BE2C (cell line): ENCODE measurements at regions not wholly inside any gene's neighbourhood (a gene's known extent, or its start where the extent isn't known, plus 50 kb on each side); places are given as distances from the start of the nearest gene placed in this dataset.
"Not testable (repeated sequence)": the region's sequence is repeated elsewhere in the genome, so short reads cannot be mapped to it uniquely, and the experiment has no call there.

Source experiments
- DNase-seq: peaks from one replicate; pipeline ENCODE4 v3.0.0-alpha.2; 2020
- H3K27me3 ChIP-seq: fragments of 250-450 bp; sonication (Bioruptor Pico); 2 replicates; pipeline ENCODE4 v1.5.1; 2020; ENCODE audit warnings: mild to moderate bottlenecking
- H3K36me3 ChIP-seq: fragments of 250-450 bp; sonication (Bioruptor Pico); 2 replicates; pipeline ENCODE4 v1.5.1; 2020; ENCODE audit warnings: mild to moderate bottlenecking
- H3K4me1 ChIP-seq: fragments of 250-450 bp; sonication (Bioruptor Pico); 2 replicates; pipeline ENCODE4 v1.5.1; 2020
- H3K4me3 ChIP-seq: 2 replicates; pipeline ENCODE4 v1.5.1; 2011; ENCODE audit warnings: low read depth, low read length
- H3K9me3 ChIP-seq: fragments of 250-450 bp; sonication (Bioruptor Pico); 2 replicates; pipeline ENCODE4 v1.5.1; 2020
- TF ChIP-seq, protein P1 (sequence below): IDR thresholded peaks from 2 replicates; pipeline ENCODE4 v1.5.1; 2012; ENCODE audit warnings: mild to moderate bottlenecking, low read depth, low read length

DNA sequence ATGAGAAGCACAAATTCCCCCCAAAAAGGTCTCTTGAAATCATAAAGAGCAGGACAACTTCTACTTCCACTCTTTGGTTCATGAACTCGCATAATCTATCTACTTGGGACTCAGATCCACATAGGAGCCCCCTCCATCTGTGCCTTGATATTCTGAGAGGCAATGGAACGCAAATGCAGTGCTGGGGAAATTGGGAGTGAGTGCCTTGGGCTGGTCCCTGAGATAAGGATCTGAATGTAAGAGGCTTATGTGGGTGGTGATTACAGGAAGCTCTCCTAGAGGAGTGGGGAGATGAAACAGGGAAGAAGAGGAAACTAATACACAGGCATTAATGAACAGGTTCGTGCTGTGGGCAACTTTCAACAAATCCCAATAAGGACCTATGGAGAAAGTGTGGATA lies 285.6 kb downstream of the RASEF start:
- no peaks in the 10 kb centered on the region for H3K9me3 ChIP-seq
- TF ChIP-seq, protein P1, sequence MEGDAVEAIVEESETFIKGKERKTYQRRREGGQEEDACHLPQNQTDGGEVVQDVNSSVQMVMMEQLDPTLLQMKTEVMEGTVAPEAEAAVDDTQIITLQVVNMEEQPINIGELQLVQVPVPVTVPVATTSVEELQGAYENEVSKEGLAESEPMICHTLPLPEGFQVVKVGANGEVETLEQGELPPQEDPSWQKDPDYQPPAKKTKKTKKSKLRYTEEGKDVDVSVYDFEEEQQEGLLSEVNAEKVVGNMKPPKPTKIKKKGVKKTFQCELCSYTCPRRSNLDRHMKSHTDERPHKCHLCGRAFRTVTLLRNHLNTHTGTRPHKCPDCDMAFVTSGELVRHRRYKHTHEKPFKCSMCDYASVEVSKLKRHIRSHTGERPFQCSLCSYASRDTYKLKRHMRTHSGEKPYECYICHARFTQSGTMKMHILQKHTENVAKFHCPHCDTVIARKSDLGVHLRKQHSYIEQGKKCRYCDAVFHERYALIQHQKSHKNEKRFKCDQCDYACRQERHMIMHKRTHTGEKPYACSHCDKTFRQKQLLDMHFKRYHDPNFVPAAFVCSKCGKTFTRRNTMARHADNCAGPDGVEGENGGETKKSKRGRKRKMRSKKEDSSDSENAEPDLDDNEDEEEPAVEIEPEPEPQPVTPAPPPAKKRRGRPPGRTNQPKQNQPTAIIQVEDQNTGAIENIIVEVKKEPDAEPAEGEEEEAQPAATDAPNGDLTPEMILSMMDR, result no peak
- H3K4me3 ChIP-seq, result no peak overlapping the region
- no peaks in the 10 kb centered on the region for H3K36me3 ChIP-seq
- no peaks in the 10 kb centered on the region for H3K27me3 ChIP-seq
- H3K4me1 ChIP-seq, result no peaks in the 10 kb centered on the region
- no peak for DNase-seq

DNA sequence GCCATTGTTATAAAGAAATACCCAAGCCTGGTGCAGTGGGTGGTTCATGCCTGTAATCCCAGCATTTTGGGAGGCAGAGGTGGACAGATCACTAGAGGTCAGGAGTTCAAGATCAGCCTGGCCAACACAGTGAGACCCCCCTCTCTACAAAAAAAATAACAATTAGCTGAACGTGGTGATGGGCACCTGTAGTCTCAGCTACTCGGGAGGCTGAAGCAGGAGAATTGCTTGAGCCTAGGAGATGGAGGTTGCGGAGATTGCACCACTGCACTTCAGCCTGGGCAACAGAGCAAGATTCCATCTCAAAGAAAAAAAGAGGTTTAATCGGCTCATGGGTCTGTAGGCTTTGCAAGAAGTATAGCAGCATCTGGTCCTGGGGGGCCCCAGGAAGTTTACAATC lies 284.0 kb downstream of the RASEF start:
- not testable (repeated sequence) for H3K9me3 ChIP-seq, H3K36me3 ChIP-seq

DNA sequence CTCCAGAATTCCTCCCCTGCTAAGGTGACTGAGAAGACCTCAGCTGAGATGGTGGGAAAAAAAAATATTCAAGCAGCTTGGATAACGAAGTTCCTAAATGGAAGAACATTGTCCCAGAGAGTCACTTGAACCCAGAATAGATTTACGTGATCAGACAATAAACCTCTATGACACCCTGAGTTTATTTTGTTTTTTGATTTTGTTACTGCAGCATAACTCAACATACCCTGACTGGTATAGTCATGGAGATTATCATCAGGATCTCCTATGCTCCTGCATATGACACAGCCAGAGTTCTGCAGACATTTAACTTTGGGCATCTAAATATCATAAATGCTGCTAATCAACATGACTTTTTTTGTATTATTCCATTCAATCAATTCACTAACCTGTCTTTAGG lies 282.9 kb downstream of the RASEF start:
- Histone ChIP-seq H3K9me3 (no peaks in the 10 kb centered on the region), H3K36me3 (no peaks in the 10 kb centered on the region), H3K4me1 (no peaks in the 10 kb centered on the region), H3K4me3 (no peak overlapping the region), H3K27me3 (no peaks in the 10 kb centered on the region)
- TF ChIP-seq, protein P1, result no peak
- no peak for DNase-seq

More for the DNA sequence above, 284.0 kb downstream of the RASEF start:
- not testable (repeated sequence) for H3K4me1 ChIP-seq, H3K27me3 ChIP-seq, DNase-seq, H3K4me3 ChIP-seq

DNA sequence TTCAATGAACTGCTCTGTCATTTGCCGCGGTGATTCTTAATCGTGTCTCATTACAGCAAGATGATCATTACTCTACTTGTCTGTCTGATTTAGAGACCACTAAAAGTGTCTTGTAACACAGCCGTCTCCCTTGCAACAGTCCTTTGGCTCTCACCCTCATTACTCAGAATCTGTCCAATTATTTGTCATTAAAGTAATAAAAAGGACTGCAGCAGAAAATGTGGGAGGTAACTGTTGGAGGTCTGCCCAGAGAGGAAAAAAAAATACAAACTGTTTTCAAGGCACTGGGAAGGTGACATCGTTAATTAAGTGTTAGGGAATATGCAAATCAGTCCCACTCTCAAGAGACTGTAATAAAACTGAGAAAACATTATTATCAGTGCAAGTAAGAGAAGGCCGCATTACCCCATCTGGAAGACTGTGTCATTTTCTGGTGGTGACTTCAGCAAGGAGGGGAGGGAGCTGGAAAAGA lies 281.0 kb downstream of the RASEF start:
- DNase-seq, result no peak
- H3K9me3 ChIP-seq, result no peaks in the 10 kb centered on the region
- H3K4me3 ChIP-seq, result no peak overlapping the region
- no peaks in the 10 kb centered on the region for H3K4me1 ChIP-seq
- TF ChIP-seq, protein P1, result no peak
- no peaks in the 10 kb centered on the region for H3K36me3 ChIP-seq
- H3K27me3 ChIP-seq, result no peaks in the 10 kb centered on the region

DNA sequence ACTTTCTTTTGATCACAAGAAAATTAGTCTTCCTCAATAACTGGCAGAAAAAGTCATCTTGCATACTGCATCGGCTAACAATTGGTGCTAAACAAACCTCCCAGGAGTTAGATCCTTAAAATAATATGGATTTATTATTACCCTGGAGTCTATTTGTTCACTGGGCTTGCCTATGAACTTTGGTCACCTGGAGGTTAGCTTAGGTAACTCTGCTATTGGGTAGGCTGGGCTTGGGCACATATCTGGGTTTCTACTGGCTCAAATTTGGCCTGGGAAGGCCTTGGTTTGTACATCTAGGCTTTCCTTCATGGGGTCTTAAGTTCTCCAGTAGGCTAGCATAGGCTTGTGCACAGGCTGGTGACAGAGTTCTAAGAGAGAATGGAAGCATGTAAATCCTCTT lies 279.9 kb downstream of the RASEF start:
- no peak overlapping the region for H3K4me3 ChIP-seq
- no peak for DNase-seq
- no peaks in the 10 kb centered on the region for H3K27me3 ChIP-seq
- H3K9me3 ChIP-seq, result no peaks in the 10 kb centered on the region
- TF ChIP-seq, protein P1, result no peak
- no peaks in the 10 kb centered on the region for H3K4me1 ChIP-seq
- H3K36me3 ChIP-seq, result no peaks in the 10 kb centered on the region

DNA sequence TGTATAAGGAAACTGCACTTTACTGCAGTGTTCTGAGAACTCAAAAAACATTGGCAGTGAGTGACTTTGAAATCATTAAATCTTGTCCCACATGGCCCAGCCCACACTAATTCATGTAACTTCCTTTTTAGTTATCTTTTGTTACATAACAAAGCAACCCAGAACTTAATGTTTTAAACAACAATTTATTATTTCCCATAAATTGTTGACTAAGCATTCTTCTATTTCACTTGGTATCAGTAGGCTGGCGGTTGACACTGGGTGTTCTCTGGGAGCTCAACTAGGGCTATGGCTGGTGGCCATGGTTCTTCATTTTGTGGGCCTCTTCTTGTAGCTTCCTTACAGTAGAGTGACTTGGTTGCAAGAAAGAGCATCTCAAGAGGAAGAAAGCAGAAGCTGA lies 278.4 kb downstream of the RASEF start:
- Histone ChIP-seq H3K4me3 (no peak overlapping the region), H3K27me3 (no peaks in the 10 kb centered on the region), H3K36me3 (no peaks in the 10 kb centered on the region), H3K4me1 (no peaks in the 10 kb centered on the region), H3K9me3 (no peaks in the 10 kb centered on the region)
- no peak for DNase-seq
- TF ChIP-seq, protein P1, result no peak
